NCI-H1417 treated with DMSO at 0.1 percent for 48 hours (cell line): ENCODE measurements at regions not wholly inside any gene's neighbourhood (a gene's known extent, or its start where the extent isn't known, plus 50 kb on each side); places are given as distances from the start of the nearest gene placed in this dataset.

Experiments
- DNase-seq: peaks from one replicate; lab custom pipeline; 2025; lab: John Stamatoyannopoulos, UW

- DNase-seq, result no peak
Measured at GRCh38 chr14:61893371-61893940, 131.2 kb downstream of the SNAPC1 start.

- DNase-seq, result peak; percentile 30
Measured at GRCh38 chr14:61894452-61895077, 132.3 kb downstream of the SNAPC1 start.

DNA sequence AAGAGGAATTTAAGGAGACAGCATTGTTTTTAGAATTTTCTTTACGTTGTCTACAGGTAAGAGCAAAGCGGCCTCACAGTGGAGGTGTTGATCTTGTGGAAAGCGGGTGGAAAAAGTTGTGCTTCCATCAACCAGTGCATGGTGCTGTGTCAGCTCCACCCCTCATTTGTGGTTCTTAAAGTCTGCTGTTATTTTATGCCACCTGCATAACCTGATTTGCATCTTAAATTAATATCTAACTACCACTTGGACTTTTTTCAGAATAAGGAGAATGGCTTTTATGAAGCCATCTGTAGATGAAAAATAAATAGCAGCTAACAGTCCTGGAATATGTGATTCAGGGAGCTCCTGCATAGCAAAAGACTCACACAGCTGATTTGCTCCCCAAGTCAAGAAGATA lies 135.1 kb downstream of the SNAPC1 start:
- no peak for DNase-seq

DNA sequence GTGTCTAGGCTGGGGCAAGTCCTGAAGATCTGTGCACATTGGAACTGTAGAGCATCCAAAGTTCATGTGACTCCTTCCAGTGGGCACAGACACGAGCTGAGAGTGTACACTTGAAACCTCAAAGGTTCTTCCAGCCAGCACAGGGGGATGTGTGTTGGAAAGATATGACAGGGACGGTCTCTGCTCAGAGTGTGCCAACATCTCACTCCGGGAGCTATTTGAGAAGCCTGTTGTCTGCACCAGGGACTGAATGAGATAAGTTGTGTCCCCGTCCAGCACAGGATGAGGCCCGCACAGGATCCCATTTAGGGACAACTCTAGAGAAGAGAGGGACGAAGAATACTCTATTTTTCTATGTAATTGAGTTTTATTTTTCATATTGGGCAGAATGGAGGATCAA lies 136.3 kb downstream of the SNAPC1 start:
- no peak for DNase-seq

DNA sequence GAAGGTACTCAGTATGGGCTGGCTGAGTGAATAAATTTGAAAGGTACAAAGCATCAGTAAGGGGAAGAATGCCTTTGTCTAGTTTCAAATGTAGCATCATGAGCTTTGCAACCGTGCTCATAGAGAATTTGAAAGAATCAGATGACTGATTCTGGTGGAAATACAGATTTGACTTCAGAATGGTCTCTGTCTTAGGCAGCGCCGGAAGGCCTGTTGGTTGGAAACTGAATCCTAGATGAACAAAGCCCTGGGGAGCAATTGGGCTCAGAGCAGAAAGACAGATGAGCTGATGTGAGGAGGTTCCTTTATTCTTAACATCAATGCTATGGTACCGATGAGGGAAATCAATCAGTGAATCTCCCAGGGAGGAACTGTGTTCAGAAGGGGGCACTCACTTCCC lies 137.3 kb downstream of the SNAPC1 start:
- no peak for DNase-seq

- no peak for DNase-seq
Measured at GRCh38 chr14:61904946-61905345, 142.7 kb downstream of the SNAPC1 start.

DNA sequence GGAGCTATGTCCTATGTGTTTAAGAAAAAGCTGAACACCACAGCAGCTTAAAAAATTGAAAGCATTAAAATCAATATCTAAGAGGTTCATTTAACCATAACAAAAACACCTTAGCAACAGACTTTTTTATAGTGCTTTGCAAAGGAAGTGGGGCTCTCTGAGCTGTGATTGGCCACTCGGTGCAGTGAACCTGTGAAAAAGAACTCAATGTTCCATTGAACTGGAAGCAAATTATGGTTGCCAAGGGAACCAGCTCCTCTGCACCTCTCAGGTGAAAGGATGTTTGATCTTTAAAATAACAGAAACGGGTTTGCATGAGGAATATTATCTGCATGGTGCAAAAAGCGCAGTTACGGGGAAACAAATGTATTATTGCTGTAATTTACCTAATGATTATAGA lies 149.4 kb downstream of the SNAPC1 start:
- peak; percentile 52 for DNase-seq

- DNase-seq, result no peak
Measured at GRCh38 chr14:61918998-61919397, 156.8 kb downstream of the SNAPC1 start.

DNA sequence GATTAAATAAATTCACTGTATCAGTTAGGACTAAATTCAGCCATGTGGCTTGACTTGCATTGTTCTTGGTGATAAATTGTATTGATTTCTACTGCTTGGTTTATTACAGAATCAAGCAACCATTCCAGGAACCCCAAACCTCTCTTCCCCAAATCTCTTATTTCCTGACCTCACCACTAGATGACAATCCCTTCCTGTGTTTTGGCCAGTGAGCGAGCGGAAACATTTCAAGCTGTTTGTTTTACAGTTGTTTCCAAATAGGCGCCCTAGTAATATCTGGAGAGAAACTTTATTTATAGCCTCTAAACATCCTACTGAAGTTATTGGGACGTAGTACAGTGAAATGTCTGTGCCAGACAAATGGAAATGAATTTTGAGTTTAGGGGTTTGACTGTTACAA lies 161.1 kb downstream of the SNAPC1 start:
- no peak for DNase-seq

- DNase-seq, result no peak
Measured at GRCh38 chr14:61925043-61925442, 162.8 kb downstream of the SNAPC1 start.

GRCh38 chr14:61925732-61926435 lies 163.7 kb downstream of the SNAPC1 start:
- no peak for DNase-seq

DNA sequence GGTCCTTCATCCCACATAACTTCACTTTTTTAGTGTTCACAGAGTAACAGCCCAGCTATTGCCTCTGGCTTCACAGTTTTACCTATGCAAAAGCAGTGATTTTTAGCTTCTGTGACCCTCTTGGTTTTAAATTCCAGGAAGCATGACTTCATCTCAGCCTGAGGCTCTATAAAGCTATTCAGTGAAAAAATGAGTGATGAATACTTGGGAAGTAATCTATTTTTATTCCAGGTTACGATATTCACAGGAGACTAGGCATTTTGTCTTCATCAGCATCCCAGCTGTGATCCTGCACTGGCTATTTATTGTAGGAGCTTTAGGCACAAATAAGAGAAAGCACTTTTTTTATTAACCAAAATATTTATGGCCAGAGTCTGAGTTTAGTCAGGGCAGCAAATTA lies 164.8 kb downstream of the SNAPC1 start:
- no peak for DNase-seq

- DNase-seq, result no peak
Measured at GRCh38 chr14:61927520-61927919, 165.3 kb downstream of the SNAPC1 start.

GRCh38 chr14:61928300-61928699 lies 166.1 kb downstream of the SNAPC1 start:
- no peak for DNase-seq

DNA sequence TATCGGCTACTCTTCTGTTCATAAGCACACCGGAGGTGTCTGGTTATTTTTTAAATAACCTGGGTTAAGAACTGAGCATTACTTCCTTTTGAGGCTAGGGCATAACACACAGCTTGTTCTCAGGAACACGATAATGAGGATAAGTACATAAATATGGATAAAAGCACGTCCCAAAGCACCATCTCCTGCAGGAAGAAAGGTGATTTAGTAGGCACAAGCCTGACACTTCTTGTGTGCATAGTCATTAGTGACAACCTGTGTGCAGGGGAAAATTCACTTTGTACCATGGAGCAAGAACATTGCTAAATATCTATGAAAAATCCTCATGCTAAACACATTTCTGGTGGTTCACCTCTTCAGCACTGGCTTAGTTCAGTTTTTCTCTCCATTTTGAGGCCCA lies 166.5 kb downstream of the SNAPC1 start:
- DNase-seq, result no peak

DNA sequence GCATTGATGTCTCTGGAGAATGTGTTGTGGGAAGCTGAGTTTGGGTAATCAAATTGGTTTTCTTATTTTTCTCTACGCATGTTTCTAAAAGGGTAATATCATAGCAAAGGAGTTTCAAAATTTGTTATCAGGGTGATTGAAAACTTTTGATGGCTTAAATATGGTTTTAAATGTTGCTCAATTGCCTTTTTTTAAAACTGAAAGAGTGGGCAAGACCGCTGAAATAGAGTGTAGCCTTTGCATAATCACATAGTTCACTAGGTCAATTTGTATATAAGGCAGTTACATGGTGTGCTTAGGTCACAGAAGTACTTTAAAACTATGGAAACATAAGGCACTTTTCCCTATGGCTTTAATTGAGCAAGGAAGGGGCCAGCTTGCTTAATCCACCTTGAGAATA lies 167.4 kb downstream of the SNAPC1 start:
- DNase-seq, result no peak

DNA sequence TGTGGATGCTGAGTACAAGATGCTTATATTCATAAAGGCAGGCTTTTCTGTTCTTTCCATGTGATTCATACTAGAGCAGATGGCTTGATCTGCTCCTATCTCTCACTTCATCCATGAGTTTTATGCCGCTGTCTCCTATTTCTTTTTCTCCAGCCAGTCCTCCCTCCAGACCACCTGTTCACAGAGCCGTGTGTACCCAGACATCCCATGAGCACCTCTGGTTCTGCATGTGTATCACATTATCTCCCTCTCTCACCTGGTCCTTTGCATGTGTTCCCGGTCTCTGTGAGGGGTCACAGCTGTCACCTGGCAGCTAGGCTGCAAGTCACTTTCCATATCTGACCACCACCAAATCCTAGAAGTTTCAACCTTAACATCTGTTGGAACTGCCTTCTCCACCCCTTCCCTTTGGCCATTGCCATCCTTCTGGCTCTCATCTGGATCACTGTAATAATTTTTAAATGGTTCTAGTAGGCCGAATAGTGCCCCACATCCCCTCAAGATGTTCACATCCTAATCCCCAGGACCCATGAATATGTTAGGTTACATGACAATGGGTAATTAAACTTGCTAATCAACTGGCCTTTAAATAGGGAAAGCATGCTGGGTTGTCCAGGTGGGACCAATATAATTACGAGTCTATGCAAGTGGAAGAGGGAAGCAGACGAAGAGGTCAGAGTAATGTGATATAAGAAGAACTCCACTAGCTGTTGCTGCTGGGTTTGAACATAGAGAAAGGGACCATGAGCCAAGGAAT lies 168.1 kb downstream of the SNAPC1 start:
- no peak for DNase-seq

- no peak for DNase-seq
Measured at GRCh38 chr14:61932974-61933373, 170.8 kb downstream of the SNAPC1 start.

DNA sequence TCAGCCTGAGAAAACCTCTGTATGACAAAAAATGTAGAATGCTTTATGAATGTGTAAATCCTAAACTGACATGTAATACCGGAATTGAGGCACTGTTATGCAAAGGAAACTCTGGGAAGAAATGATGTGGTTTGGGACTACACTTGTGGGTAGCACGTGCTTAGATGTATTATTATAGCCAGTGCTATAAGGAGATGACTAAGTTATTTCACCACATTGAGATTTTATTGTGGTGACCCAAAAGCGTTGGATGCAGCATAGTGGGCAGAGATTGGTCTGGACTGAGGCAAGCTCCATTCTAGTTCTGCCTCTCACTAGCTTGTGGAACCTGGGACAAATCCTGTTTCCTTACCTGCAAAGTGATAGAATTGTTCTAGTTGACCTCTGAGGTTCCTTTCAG lies 172.2 kb downstream of the SNAPC1 start:
- DNase-seq, result no peak

DNA sequence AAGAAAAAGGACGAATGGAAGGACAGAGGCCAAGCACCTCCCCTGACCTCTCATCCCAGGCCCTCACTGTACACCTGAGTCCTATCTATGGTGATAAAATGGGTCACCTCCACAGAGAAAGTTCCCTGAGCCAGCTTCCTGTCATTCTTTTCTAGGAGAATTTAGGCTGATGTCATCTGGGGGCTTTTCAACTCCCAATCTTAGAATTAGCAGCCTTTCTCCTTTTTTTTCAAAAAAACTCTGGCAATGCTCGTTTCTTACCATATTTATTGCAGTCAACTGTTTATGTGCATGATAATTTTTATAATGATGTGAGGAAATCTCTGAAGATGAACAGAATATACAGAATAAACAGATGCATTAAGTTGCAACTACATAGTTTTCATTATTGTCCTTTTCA lies 177.6 kb downstream of the SNAPC1 start:
- DNase-seq, result no peak

- no peak for DNase-seq
Measured at GRCh38 chr14:61940666-61941420, 178.6 kb downstream of the SNAPC1 start.
